ENCODE measurements at regions not wholly inside any gene's neighbourhood (a gene's known extent, or its start where the extent isn't known, plus 50 kb on each side); places are given as distances from the start of the nearest gene placed in this dataset.

DNA sequence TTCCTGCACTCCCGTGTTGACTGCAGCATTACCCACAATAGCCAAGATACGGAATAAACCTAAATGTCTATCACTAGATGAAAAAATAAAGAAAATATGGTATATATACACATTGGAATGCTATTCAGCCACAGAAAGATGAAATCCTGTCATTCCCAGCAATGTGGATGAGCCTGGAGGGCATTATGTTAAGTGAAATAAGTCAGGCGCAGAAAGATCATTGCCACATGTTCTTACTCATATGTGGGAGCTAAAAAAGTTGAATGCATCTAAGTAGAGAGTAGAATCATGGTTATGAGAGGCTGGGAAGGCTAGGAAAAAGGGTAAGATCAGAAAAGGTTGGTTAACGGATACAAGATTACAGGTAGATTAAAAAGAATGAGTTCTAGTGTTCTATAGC, 219.1 kb upstream of the MKI67 start:
- no peaks in the 10 kb centered on the region for H3K36me3 Mint-ChIP-seq (ENCODE audit: unreplicated experiment)
- TF ChIP-seq, protein P1, sequence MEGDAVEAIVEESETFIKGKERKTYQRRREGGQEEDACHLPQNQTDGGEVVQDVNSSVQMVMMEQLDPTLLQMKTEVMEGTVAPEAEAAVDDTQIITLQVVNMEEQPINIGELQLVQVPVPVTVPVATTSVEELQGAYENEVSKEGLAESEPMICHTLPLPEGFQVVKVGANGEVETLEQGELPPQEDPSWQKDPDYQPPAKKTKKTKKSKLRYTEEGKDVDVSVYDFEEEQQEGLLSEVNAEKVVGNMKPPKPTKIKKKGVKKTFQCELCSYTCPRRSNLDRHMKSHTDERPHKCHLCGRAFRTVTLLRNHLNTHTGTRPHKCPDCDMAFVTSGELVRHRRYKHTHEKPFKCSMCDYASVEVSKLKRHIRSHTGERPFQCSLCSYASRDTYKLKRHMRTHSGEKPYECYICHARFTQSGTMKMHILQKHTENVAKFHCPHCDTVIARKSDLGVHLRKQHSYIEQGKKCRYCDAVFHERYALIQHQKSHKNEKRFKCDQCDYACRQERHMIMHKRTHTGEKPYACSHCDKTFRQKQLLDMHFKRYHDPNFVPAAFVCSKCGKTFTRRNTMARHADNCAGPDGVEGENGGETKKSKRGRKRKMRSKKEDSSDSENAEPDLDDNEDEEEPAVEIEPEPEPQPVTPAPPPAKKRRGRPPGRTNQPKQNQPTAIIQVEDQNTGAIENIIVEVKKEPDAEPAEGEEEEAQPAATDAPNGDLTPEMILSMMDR (IDR thresholded peaks at IDR 0.05; ENCODE audit: partially characterized antibody, unreplicated experiment): no peak
- H3K9me3 Mint-ChIP-seq (ENCODE audit: unreplicated experiment): no peaks in the 10 kb centered on the region
- H3K27ac Mint-ChIP-seq (ENCODE audit: unreplicated experiment): no peak overlapping the region
- H3K4me3 Mint-ChIP-seq (ENCODE audit: unreplicated experiment): no peak overlapping the region
- no peaks in the 10 kb centered on the region for H3K4me1 Mint-ChIP-seq (ENCODE audit: low read depth, unreplicated experiment)
- no peak for DNase-seq
- peaks cover 2% of the 10 kb centered on the region for H3K27me3 Mint-ChIP-seq (ENCODE audit: unreplicated experiment)

DNA sequence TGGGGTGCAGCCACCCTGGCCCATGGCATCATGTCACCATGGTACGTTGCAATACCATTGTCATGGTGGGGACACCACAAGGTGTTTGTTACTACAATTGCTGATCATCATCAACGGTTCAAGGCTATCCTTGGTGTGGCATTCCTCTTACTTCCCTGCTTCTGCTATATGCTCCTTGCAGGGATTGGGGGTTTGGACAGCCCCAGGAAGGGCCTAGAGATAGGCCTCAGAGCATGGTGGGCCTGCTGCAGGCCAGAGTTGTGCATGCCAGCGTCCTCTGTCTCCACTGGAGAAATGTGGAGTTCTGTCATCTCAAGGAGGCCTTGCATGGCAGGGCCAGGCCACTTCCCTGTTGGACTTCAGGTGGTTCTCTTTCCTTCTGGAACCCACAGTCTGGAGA, 234.6 kb upstream of the MKI67 start:
- Mint-ChIP-seq H3K9me3 (ENCODE audit: unreplicated experiment) (peaks cover 4% of the 10 kb centered on the region), H3K4me1 (ENCODE audit: low read depth, unreplicated experiment) (no peaks in the 10 kb centered on the region), H3K27me3 (ENCODE audit: unreplicated experiment) (peaks cover 9% of the 10 kb centered on the region), H3K4me3 (ENCODE audit: unreplicated experiment) (no peak overlapping the region), H3K27ac (ENCODE audit: unreplicated experiment) (no peak overlapping the region), H3K36me3 (ENCODE audit: unreplicated experiment) (peaks cover 16% of the 10 kb centered on the region)
- DNase-seq: no peak
- TF ChIP-seq, protein P1 (IDR thresholded peaks at IDR 0.05; ENCODE audit: partially characterized antibody, unreplicated experiment): no peak

DNA sequence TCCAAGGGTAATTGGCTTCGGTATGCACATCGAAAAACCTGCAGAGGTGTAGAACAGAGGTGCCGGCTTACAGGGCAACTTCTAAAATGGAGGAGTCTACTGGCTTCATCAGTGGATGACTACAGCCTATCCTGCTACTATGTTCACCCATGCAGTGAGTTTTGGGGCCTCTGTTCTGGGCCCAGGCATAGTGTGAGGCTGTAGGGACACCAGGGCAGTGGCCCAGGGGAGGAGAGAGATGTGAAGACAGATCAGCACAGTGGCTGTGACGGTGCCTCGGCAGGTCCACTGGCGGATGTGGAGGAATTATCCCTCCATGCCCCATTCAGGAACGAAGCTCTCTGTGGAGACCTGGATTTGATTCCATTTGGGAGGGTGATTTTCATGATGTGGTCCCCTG, 235.3 kb upstream of the MKI67 start:
- Mint-ChIP-seq H3K9me3 (ENCODE audit: unreplicated experiment) (peaks cover 4% of the 10 kb centered on the region), H3K4me1 (ENCODE audit: low read depth, unreplicated experiment) (no peaks in the 10 kb centered on the region), H3K36me3 (ENCODE audit: unreplicated experiment) (peaks cover 16% of the 10 kb centered on the region), H3K4me3 (ENCODE audit: unreplicated experiment) (no peak overlapping the region), H3K27ac (ENCODE audit: unreplicated experiment) (no peak overlapping the region), H3K27me3 (ENCODE audit: unreplicated experiment) (peaks cover 9% of the 10 kb centered on the region)
- TF ChIP-seq, protein P1 (IDR thresholded peaks at IDR 0.05; ENCODE audit: partially characterized antibody, unreplicated experiment): no peak
- no peak for DNase-seq

DNA sequence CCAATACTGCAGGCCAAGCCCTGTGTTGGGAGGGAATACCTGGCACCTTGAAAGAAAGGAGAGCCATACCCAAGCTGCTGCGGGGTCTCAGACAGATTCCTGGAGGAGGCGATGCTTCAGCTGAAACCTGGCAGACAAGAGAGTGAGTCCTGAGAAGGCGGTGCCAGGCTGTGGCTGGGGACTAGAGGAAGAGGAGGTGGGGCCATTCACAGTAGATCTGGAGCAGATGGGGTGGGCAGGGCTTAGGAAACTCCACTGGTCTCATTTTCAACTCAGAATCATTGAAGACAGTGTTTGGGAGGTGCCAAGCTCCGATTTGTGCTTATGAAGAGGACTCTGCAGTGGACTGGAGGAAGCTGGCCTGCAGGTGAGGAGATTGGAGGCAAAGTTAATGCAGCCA, 236.3 kb upstream of the MKI67 start:
- Mint-ChIP-seq H3K27ac (ENCODE audit: unreplicated experiment) (no peak overlapping the region), H3K9me3 (ENCODE audit: unreplicated experiment) (peaks cover 6% of the 10 kb centered on the region), H3K4me3 (ENCODE audit: unreplicated experiment) (no peak overlapping the region), H3K27me3 (ENCODE audit: unreplicated experiment) (peaks cover 9% of the 10 kb centered on the region), H3K36me3 (ENCODE audit: unreplicated experiment) (peaks cover 16% of the 10 kb centered on the region), H3K4me1 (ENCODE audit: low read depth, unreplicated experiment) (no peaks in the 10 kb centered on the region)
- TF ChIP-seq, protein P1 (IDR thresholded peaks at IDR 0.05; ENCODE audit: partially characterized antibody, unreplicated experiment): no peak
- no peak for DNase-seq

DNA sequence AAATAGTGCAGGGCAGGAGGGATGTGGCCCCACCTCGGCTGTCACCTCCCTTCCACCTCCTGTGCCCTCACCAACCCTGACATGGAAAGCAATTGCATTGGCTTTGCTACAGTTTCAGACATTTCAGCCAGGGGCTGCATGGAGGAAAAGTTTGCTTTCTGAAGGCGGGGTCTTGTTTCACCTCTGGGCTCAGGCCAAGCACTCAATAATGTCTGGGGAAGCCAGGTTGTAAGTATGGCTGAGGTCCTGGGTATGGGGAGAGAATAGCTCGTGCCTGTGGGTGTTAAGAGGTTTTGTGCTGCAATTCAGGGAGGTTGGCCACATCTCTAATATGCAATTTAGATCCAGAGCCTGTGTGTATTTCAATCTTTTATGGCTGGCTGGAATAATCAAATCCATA, 238.4 kb upstream of the MKI67 start:
- H3K4me3 Mint-ChIP-seq (ENCODE audit: unreplicated experiment): no peak overlapping the region
- peaks cover 6% of the 10 kb centered on the region for H3K9me3 Mint-ChIP-seq (ENCODE audit: unreplicated experiment)
- TF ChIP-seq, protein P1 (IDR thresholded peaks at IDR 0.05; ENCODE audit: partially characterized antibody, unreplicated experiment): no peak
- no peak overlapping the region for H3K27ac Mint-ChIP-seq (ENCODE audit: unreplicated experiment)
- peaks cover 16% of the 10 kb centered on the region for H3K36me3 Mint-ChIP-seq (ENCODE audit: unreplicated experiment)
- peaks cover 7% of the 10 kb centered on the region for H3K27me3 Mint-ChIP-seq (ENCODE audit: unreplicated experiment)
- no peaks in the 10 kb centered on the region for H3K4me1 Mint-ChIP-seq (ENCODE audit: low read depth, unreplicated experiment)
- DNase-seq: no peak
